ENCODE measurements at regions not wholly inside any gene's neighbourhood (a gene's known extent, or its start where the extent isn't known, plus 50 kb on each side); places are given as distances from the start of the nearest gene placed in this dataset.

- Histone ChIP-seq H3K4me3 (no peak overlapping the region), H3K36me3 (no peaks in the 10 kb centered on the region), H3K27ac (no peak overlapping the region), H3K9me3 (no peaks in the 10 kb centered on the region), H3K27me3 (no peaks in the 10 kb centered on the region), H3K4me1 (no peaks in the 10 kb centered on the region)
- ATAC-seq = no peak
- TF ChIP-seq POLR2A (IDR thresholded peaks at IDR 0.05) (no peak), POLR2AphosphoS5 (IDR thresholded peaks at IDR 0.05) (no peak), EP300 (IDR thresholded peaks at IDR 0.05) (no peak), CTCF (IDR thresholded peaks at IDR 0.05) (no peak)
- WGBS, 2 donors (ENCODE audit: low coverage in 1 of 2) = 33 to 51% methylated on average over 3 to 4 of the region's 5 CpGs
These were observed 133.9 kb upstream of the FOXN2 start for GRCh38 chr2:48180557-48180956.

GRCh38 chr2:48183276-48183675 is 131.2 kb upstream of the FOXN2 start:
- no peak for ATAC-seq
- H3K27me3 ChIP-seq = no peaks in the 10 kb centered on the region
- no peaks in the 10 kb centered on the region for H3K36me3 ChIP-seq
- no peak for TF ChIP-seq POLR2AphosphoS5 (IDR thresholded peaks at IDR 0.05)
- TF ChIP-seq POLR2A (IDR thresholded peaks at IDR 0.05) = no peak
- TF ChIP-seq EP300 (IDR thresholded peaks at IDR 0.05) = no peak
- no peak overlapping the region for H3K27ac ChIP-seq
- no peaks in the 10 kb centered on the region for H3K9me3 ChIP-seq
- no peaks in the 10 kb centered on the region for H3K4me1 ChIP-seq
- 71 to 86% methylated on average over 1 of the region's 1 CpG for whole genome bisulfite sequencing, 2 donors (ENCODE audit: low coverage in 1 of 2)
- H3K4me3 ChIP-seq = no peak overlapping the region

DNA sequence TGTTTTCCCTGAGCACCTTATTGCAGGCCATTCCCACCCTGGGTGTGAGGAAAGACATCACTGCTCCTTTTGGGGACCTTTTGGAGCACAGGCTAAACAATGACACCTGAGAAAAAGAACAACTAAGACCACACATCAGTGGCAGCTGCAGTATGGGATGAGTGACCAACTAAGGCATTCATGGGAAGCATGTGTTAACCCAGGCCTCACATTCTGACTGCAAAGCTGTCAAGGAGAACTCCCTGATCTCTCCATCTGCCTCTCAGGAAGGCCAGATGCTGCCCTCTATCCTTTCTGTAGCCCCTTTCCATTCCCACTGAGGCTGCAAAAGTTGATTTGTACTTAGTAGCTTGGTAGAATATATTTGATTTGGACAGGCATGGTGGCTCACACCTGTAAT is 130.5 kb upstream of the FOXN2 start:
- H3K4me1 ChIP-seq = no peaks in the 10 kb centered on the region
- H3K27me3 ChIP-seq = no peaks in the 10 kb centered on the region
- no peak overlapping the region for H3K4me3 ChIP-seq
- no peak for TF ChIP-seq CTCF (IDR thresholded peaks at IDR 0.05)
- no peak for TF ChIP-seq EP300 (IDR thresholded peaks at IDR 0.05)
- no peak for TF ChIP-seq POLR2AphosphoS5 (IDR thresholded peaks at IDR 0.05)
- ATAC-seq = no peak
- H3K27ac ChIP-seq = no peak overlapping the region
- H3K36me3 ChIP-seq = no peaks in the 10 kb centered on the region
- no peaks in the 10 kb centered on the region for H3K9me3 ChIP-seq

- Histone ChIP-seq H3K4me3 (no peak overlapping the region), H3K36me3 (no peaks in the 10 kb centered on the region), H3K27me3 (no peaks in the 10 kb centered on the region), H3K9me3 (no peaks in the 10 kb centered on the region), H3K4me1 (no peaks in the 10 kb centered on the region), H3K27ac (no peak overlapping the region)
- no peak for ATAC-seq
- 100% methylated on average over 1 of the region's 1 CpG for WGBS, 2 donors (ENCODE audit: low coverage in 1 of 2)
- TF ChIP-seq EP300 (IDR thresholded peaks at IDR 0.05) (no peak), POLR2AphosphoS5 (IDR thresholded peaks at IDR 0.05) (no peak), CTCF (IDR thresholded peaks at IDR 0.05) (no peak), POLR2A (IDR thresholded peaks at IDR 0.05) (no peak)
These were observed 127.0 kb upstream of the FOXN2 start for GRCh38 chr2:48187503-48187902.

DNA sequence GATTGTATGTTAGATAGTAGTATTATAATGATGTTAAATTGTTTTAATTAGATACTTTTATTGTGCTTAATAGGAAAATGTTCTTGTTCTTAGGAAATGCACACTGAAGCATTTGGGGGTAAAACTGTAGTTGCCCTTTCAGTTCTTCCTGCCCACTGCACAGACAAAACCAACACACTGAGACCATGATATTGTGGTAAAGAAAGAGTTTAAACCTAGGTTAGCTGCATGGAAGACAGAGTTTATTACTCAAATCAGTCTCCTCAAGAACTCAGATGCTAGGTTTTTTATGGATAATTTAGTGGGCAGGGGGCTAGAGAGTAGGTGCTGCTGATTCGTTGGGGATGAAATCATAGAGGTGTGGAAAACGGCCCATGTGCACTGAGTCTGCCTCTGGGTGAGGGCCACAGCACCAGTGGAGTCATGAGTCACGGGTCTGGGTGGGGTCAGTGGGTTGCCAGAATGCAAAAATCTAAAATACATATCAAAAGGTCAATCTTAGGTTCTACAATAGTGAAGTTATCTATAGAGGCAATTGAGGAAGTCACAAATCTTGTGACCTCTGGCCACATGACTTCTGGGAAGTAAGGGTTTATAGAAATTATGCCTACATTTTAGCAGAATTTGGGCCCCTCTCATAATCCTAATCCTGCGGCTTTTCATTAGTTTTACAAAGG is 124.8 kb upstream of the FOXN2 start:
- WGBS, 2 donors (ENCODE audit: low coverage in 1 of 2) = 84 to 88% methylated on average over 2 to 3 of the region's 4 CpGs

More for the DNA sequence above, 124.8 kb upstream of the FOXN2 start:
- Histone ChIP-seq H3K27ac (no peak overlapping the region), H3K4me1 (no peaks in the 10 kb centered on the region), H3K9me3 (no peaks in the 10 kb centered on the region), H3K27me3 (no peaks in the 10 kb centered on the region), H3K4me3 (no peak overlapping the region), H3K36me3 (no peaks in the 10 kb centered on the region)
- TF ChIP-seq EP300 (IDR thresholded peaks at IDR 0.05) (no peak), POLR2AphosphoS5 (IDR thresholded peaks at IDR 0.05) (no peak), CTCF (IDR thresholded peaks at IDR 0.05) (no peak), POLR2A (IDR thresholded peaks at IDR 0.05) (no peak)
- ATAC-seq = no peak
